ENCODE measurements at regions not wholly inside any gene's neighbourhood (a gene's known extent, or its start where the extent isn't known, plus 50 kb on each side); places are given as distances from the start of the nearest gene placed in this dataset.

- TF ChIP-seq CTCF (IDR thresholded peaks at IDR 0.05; ENCODE audit: low read length) (no peak), EZH2phosphoT487 (IDR thresholded peaks at IDR 0.05; ENCODE audit: low read length) (no peak)
Observed at GRCh38 chr19:20287070-20287469, 120.1 kb downstream of the ZNF486 start.

Data from MM.1S (cell line).